LNCaP clone FGC (cell line): ENCODE measurements at regions not wholly inside any gene's neighbourhood (a gene's known extent, or its start where the extent isn't known, plus 50 kb on each side); places are given as distances from the start of the nearest gene placed in this dataset.

Experiments used
- DNase-seq: peaks from one replicate; pipeline ENCODE4 v3.0.0-alpha.2; 2011; ENCODE audit warnings: low read depth
- H3K4me3 ChIP-seq: 2 replicates; pipeline ENCODE4 v1.5.1; 2011; ENCODE audit warnings: mild to moderate bottlenecking, low read depth, low read length, control low read depth
- TF ChIP-seq, protein P1 (sequence below): IDR thresholded peaks from 2 replicates; pipeline ENCODE4 v1.5.1; 2012; ENCODE audit warnings: mild to moderate bottlenecking; ENCODE audit not compliant: control insufficient read depth, insufficient read depth; ENCODE audit errors: extremely low read depth

DNA sequence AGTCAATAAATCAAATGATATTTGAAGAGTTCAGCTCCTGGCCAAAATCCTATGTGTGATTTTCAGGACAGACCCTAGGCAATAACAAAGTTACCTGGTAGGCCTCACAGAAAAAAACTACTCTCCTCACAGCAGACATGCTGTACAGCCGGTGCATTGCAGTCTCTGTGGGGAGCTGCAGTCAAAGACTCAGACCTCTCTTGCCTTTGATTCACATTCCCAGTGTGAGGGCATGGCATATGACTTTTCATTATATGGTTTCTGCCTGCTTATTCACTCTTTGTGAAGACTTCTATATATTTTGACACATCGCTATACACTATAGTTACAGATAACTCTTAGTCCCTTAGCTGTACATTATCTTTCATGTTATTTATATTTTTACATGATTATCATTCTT, 2684.3 kb upstream of the PCDH20 start:
- H3K4me3 ChIP-seq, result no peak overlapping the region
- DNase-seq, result no peak
- TF ChIP-seq, protein P1, sequence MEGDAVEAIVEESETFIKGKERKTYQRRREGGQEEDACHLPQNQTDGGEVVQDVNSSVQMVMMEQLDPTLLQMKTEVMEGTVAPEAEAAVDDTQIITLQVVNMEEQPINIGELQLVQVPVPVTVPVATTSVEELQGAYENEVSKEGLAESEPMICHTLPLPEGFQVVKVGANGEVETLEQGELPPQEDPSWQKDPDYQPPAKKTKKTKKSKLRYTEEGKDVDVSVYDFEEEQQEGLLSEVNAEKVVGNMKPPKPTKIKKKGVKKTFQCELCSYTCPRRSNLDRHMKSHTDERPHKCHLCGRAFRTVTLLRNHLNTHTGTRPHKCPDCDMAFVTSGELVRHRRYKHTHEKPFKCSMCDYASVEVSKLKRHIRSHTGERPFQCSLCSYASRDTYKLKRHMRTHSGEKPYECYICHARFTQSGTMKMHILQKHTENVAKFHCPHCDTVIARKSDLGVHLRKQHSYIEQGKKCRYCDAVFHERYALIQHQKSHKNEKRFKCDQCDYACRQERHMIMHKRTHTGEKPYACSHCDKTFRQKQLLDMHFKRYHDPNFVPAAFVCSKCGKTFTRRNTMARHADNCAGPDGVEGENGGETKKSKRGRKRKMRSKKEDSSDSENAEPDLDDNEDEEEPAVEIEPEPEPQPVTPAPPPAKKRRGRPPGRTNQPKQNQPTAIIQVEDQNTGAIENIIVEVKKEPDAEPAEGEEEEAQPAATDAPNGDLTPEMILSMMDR, result no peak

DNA sequence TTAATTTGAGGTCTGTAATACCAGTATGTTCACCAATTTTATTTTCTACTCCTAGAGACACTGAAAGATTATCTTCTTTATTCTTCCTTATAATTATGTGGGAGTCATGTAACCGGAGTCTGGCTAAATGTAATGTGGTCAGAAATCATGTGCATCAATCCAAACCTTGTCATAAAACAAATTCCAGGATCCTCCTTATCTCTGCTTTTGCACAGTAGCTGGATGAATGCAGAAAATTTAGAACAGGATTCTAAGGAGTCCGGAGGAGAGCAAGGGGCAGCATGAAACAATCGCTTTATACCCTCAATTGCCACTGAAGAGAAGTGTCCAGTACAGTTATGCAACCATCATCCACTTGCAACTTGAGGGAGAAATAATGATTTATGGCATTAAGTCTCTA, 2674.7 kb upstream of the PCDH20 start:
- DNase-seq, result no peak
- no peak overlapping the region for H3K4me3 ChIP-seq
- TF ChIP-seq, protein P1, result no peak

DNA sequence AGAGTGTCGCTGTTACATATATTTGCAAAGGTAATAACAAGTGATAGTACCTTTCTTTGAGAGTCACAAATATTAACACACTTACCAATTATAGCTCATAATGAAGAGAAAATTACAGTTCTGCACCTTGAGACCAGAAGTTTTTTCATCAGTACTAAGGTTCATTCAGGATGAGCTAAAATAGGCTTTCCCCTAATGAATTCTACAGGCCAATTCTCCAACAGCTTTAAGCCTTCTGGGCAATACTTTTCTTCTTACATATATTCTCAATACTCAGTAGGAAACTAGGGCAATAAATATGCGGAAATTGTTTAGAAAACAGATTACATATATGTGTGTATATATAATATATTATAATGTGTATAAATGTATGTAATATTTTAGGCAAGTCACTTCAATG, 2672.8 kb upstream of the PCDH20 start:
- TF ChIP-seq, protein P1, result no peak
- DNase-seq, result no peak
- no peak overlapping the region for H3K4me3 ChIP-seq

DNA sequence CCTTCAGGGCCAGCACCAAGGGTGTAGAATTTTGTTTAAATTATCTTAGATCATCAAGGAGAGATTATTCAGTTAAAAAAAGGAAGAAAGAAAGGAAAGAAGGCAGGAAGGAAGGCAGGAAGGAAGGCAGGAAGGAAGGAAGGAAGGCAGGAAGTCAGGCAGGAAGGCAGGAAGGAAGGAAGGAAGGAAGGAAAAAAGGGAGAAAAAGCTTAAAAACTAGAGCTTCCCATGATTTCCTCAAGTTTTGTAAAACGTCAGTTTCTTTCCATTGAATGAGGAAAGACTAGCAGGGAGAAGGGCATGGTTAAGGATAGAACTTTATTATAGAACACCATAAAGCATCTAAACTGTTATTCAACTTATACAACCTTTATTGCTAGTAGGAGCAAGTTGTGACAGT, 2672.0 kb upstream of the PCDH20 start:
- no peak overlapping the region for H3K4me3 ChIP-seq
- TF ChIP-seq, protein P1, result no peak
- no peak for DNase-seq

DNA sequence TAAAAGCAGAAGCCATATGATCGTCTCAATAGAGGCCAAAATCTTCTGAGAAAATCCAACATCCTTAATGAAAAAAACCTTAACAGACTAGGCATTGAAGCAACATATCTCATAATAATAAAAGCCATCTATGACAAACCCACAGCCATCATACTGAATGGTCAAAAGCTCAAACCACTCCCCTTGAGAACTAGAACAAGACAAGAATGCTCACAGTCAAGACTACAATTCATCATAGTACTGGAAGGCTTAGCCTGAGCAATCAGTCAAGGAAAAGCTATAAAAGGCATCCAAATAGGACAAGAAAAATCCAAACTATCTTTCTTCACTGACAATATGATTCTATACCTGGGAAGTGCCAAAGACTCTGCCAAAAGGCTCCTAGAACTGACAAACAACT, 2668.2 kb upstream of the PCDH20 start:
- TF ChIP-seq, protein P1, result no peak
- H3K4me3 ChIP-seq, result no peak overlapping the region
- DNase-seq, result no peak

DNA sequence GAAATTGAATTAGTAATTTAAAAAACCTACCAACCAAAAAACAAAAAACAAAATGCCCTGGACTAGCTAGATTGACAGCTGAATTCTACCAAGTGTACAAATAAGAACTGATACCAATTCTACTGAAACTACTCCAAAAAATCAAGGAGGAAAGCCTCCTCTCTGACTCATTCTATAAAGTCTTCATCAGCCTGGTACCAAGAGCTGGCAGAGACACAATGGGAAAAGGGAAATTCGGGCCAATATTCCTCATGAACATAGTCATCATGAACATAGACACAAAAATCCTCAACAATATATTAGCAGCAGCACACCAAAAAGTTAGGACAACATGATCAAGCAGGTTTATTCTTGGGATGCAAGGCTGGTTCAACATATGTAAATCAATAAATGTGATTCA, 2667.7 kb upstream of the PCDH20 start:
- no peak for DNase-seq
- TF ChIP-seq, protein P1, result no peak
- no peak overlapping the region for H3K4me3 ChIP-seq

DNA sequence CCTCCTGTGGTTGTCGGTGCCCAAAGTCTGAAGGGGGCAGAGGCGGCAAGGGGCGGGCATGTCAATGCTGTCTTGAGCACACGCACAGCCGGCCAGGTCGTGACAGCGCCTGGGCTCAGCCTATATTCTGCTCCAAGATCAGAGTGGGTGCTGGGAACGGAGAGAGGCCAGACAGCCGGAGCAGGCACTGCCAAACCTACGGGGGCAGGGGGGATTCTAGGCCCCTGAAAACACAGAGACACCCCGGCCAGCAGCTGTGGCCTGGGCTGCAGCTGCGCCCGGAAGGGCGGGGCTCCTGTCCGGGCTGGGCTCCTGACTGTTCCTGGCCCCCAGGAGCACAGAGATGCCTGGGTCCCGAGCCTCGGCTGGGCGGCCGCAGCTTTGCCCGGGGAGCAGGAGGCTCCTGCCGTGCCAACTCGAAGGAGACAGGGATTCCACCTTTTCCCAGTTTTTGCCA, 2662.9 kb upstream of the PCDH20 start:
- TF ChIP-seq, protein P1, result no peak
- H3K4me3 ChIP-seq, result no peak overlapping the region
- no peak for DNase-seq
